ENCODE measurements at regions not wholly inside any gene's neighbourhood (a gene's known extent, or its start where the extent isn't known, plus 50 kb on each side); places are given as distances from the start of the nearest gene placed in this dataset.

DNA sequence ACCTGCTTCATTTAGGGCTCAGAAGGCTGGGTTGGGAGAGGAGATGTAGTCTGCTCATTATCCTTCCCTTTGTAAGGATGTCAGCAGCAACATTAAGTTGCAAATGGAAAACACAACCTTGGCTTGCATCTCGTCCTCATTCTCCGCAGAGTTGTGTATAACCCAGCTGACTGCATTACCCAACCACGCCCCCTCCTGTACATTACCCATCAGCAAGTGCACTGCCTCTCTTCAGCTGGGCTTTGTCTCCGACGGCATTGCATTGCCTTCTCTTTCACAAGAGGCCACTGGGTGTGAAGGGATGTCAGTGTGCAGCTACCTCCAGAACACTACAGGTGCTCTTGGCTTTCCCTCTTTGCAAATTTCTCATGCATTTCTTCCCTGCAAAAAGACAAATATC, 128.7 kb upstream of the TSHZ2 start:
- TF ChIP-seq, protein P1, sequence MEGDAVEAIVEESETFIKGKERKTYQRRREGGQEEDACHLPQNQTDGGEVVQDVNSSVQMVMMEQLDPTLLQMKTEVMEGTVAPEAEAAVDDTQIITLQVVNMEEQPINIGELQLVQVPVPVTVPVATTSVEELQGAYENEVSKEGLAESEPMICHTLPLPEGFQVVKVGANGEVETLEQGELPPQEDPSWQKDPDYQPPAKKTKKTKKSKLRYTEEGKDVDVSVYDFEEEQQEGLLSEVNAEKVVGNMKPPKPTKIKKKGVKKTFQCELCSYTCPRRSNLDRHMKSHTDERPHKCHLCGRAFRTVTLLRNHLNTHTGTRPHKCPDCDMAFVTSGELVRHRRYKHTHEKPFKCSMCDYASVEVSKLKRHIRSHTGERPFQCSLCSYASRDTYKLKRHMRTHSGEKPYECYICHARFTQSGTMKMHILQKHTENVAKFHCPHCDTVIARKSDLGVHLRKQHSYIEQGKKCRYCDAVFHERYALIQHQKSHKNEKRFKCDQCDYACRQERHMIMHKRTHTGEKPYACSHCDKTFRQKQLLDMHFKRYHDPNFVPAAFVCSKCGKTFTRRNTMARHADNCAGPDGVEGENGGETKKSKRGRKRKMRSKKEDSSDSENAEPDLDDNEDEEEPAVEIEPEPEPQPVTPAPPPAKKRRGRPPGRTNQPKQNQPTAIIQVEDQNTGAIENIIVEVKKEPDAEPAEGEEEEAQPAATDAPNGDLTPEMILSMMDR (conservative IDR thresholded peaks at IDR 0.05; ENCODE audit: low read depth, low read length): no peak
- no peak for TF ChIP-seq EZH2 (IDR thresholded peaks at IDR 0.05; ENCODE audit: low read length, unreplicated experiment)
